ENCODE measurements at regions not wholly inside any gene's neighbourhood (a gene's known extent, or its start where the extent isn't known, plus 50 kb on each side); places are given as distances from the start of the nearest gene placed in this dataset.

DNA sequence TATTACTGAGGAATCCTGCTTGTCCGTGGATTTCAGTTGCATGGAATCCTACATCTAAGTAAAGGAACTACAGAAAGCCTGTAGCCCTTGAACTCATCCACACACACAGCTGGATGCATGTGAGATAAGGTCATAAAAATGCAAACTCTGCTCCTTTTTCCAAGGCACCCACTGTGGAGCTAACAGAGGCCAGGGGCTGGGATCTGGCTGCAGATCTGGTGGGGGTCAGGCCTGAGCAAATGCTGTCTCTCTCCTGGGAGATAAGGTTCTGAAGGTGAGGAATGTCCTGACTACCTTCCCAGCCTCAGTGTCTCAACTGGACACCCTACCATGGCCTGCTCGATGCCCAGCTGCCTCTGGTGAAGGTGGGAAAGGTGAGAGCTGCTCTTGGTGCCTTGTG, 321.5 kb downstream of the LRFN2 start:
- no peak for TF ChIP-seq ZNF780A (CRISPR knock-in tag; IDR thresholded peaks at IDR 0.05)
- no peak for TF ChIP-seq ZNF253 (CRISPR knock-in tag; IDR thresholded peaks at IDR 0.05; ENCODE audit: borderline replicate concordance)
- TF ChIP-seq ZNF605 (CRISPR knock-in tag; IDR thresholded peaks at IDR 0.05) = no peak
- TF ChIP-seq, protein P1, sequence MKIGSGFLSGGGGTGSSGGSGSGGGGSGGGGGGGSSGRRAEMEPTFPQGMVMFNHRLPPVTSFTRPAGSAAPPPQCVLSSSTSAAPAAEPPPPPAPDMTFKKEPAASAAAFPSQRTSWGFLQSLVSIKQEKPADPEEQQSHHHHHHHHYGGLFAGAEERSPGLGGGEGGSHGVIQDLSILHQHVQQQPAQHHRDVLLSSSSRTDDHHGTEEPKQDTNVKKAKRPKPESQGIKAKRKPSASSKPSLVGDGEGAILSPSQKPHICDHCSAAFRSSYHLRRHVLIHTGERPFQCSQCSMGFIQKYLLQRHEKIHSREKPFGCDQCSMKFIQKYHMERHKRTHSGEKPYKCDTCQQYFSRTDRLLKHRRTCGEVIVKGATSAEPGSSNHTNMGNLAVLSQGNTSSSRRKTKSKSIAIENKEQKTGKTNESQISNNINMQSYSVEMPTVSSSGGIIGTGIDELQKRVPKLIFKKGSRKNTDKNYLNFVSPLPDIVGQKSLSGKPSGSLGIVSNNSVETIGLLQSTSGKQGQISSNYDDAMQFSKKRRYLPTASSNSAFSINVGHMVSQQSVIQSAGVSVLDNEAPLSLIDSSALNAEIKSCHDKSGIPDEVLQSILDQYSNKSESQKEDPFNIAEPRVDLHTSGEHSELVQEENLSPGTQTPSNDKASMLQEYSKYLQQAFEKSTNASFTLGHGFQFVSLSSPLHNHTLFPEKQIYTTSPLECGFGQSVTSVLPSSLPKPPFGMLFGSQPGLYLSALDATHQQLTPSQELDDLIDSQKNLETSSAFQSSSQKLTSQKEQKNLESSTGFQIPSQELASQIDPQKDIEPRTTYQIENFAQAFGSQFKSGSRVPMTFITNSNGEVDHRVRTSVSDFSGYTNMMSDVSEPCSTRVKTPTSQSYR (CRISPR knock-in tag; IDR thresholded peaks at IDR 0.05; ENCODE audit: borderline replicate concordance) = no peak
- TF ChIP-seq, protein P2, sequence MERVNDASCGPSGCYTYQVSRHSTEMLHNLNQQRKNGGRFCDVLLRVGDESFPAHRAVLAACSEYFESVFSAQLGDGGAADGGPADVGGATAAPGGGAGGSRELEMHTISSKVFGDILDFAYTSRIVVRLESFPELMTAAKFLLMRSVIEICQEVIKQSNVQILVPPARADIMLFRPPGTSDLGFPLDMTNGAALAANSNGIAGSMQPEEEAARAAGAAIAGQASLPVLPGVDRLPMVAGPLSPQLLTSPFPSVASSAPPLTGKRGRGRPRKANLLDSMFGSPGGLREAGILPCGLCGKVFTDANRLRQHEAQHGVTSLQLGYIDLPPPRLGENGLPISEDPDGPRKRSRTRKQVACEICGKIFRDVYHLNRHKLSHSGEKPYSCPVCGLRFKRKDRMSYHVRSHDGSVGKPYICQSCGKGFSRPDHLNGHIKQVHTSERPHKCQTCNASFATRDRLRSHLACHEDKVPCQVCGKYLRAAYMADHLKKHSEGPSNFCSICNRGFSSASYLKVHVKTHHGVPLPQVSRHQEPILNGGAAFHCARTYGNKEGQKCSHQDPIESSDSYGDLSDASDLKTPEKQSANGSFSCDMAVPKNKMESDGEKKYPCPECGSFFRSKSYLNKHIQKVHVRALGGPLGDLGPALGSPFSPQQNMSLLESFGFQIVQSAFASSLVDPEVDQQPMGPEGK (CRISPR knock-in tag; IDR thresholded peaks at IDR 0.05) = no peak
